H1 (cell line): ENCODE measurements at regions not wholly inside any gene's neighbourhood (a gene's known extent, or its start where the extent isn't known, plus 50 kb on each side); places are given as distances from the start of the nearest gene placed in this dataset.
"Not testable (repeated sequence)": the region's sequence is repeated elsewhere in the genome, so short reads cannot be mapped to it uniquely, and the experiment has no call there.

Experiments used
- CTCF ChIA-PET: fragments of 300-600 bp; sonication (Branson Sonifier 250); formaldehyde crosslinking; loops from one replicate; lab custom pipeline; 2021; ENCODE audit not compliant: partially characterized antibody; lab: Charles Lee
- POLR2A ChIA-PET: fragments of 300-600 bp; sonication (Branson Sonifier 250); formaldehyde crosslinking; loops from one replicate; lab custom pipeline; 2021; ENCODE audit warnings: inconsistent platforms; ENCODE audit not compliant: partially characterized antibody; lab: Charles Lee
- DNase-seq, 2 experiments: peaks; one replicate each; pipeline versions ENCODE4 v3.0.0 to v3.0.0-alpha.2; 2010 to 2022; ENCODE audit warnings: low spot score in 2 of 2, low read depth in 1 of 2, mixed read lengths in 1 of 2
- FAIRE-seq: peaks from 2 replicates; lab custom pipeline; 2011; peaks lifted over from hg19 to GRCh38; lab: Jason Lieb, UNC
- H2AFZ ChIP-seq: 2 replicates; pipeline ENCODE4 v1.8.1; 2012; ENCODE audit warnings: low read length, inconsistent platforms
- H2AK5ac ChIP-seq: 2 replicates; pipeline ENCODE4 v1.6.1; 2013; ENCODE audit warnings: low read depth, low read length
- H2BK120ac ChIP-seq: replicated peaks from 2 replicates; pipeline ENCODE3; 2013; ENCODE audit warnings: low read depth, low read length, inconsistent platforms
- H2BK12ac ChIP-seq: 2 replicates; pipeline ENCODE4 v1.6.1; 2013; ENCODE audit warnings: low read depth, low read length
- H2BK15ac ChIP-seq: 2 replicates; pipeline ENCODE4 v1.6.1; 2013; ENCODE audit warnings: low read length
- H2BK20ac ChIP-seq: 2 replicates; pipeline ENCODE4 v1.6.1; 2013; ENCODE audit warnings: low read length
- H2BK5ac ChIP-seq: 2 replicates; pipeline ENCODE4 v1.6.1; 2013; ENCODE audit warnings: low read depth, low read length
- H3K14ac ChIP-seq: 2 replicates; pipeline ENCODE4 v1.6.1; 2013; ENCODE audit warnings: inconsistent platforms; ENCODE audit not compliant: insufficient read length
- H3K18ac ChIP-seq: 2 replicates; pipeline ENCODE4 v1.6.1; 2013; ENCODE audit warnings: low read length; ENCODE audit errors: extremely low read depth
- H3K23ac ChIP-seq: 2 replicates; pipeline ENCODE4 v1.6.1; 2013; ENCODE audit warnings: inconsistent platforms; ENCODE audit not compliant: insufficient read length
- H3K23me2 ChIP-seq: 2 replicates; pipeline ENCODE4 v1.6.1; 2013; ENCODE audit warnings: low read depth, low read length
- H3K27ac ChIP-seq: 2 replicates; pipeline ENCODE4 v1.6.1; 2011; ENCODE audit warnings: low read depth, low read length, inconsistent platforms
- H3K27me3 ChIP-seq, 4 experiments: replicated peaks in 1 of 4; 1 replicate in 1 of 4; 2 replicates in 3 of 4; pipeline versions ENCODE4 v1.6.1 to v1.8.1; 2011 to 2013; ENCODE audit warnings: low read length in 3 of 4, mild to moderate bottlenecking in 3 of 4, inconsistent platforms in 2 of 4, mixed read lengths in 2 of 4, moderate library complexity in 1 of 4; ENCODE audit not compliant: control insufficient read depth in 3 of 4, insufficient read depth in 3 of 4; ENCODE audit errors: extremely low read depth in 1 of 4
- H3K36me3 ChIP-seq, 4 experiments: 2 replicates each; pipeline versions ENCODE4 v1.6.1 to v1.8.1; 2011 to 2013; ENCODE audit warnings: mild to moderate bottlenecking in 4 of 4, low read length in 3 of 4, moderate library complexity in 2 of 4, control low read depth in 1 of 4, inconsistent platforms in 1 of 4; ENCODE audit not compliant: insufficient read depth in 4 of 4, control insufficient read depth in 2 of 4
- H3K4ac ChIP-seq: replicated peaks from 2 replicates; pipeline ENCODE3; 2013; ENCODE audit warnings: low read length, low read depth, mixed read lengths, inconsistent platforms; ENCODE audit not compliant: insufficient read length
- H3K4me1 ChIP-seq, 4 experiments: replicated peaks in 1 of 4; 1 replicate in 1 of 4; 2 replicates in 3 of 4; pipeline versions ENCODE4 v1.6.1 to v1.8.1; 2011 to 2013; ENCODE audit warnings: low read length in 3 of 4, inconsistent platforms in 2 of 4, mixed read lengths in 1 of 4; ENCODE audit not compliant: insufficient read depth in 4 of 4, control insufficient read depth in 3 of 4
- H3K4me2 ChIP-seq, 2 experiments: 2 replicates each; pipeline versions ENCODE4 v1.6.1 to v1.8.1; 2011 to 2013; ENCODE audit warnings: low read depth in 2 of 2, low read length in 2 of 2, control low read depth in 1 of 2, inconsistent platforms in 1 of 2, mild to moderate bottlenecking in 1 of 2; ENCODE audit not compliant: insufficient read depth in 1 of 2
- H3K4me3 ChIP-seq, 4 experiments: fragments of 200-600, 300-600 bp in 1 of 4; sonication (generic), shearing (Covaris generic), sonication (Bioruptor Twin) in 1 of 4; 2 replicates each; pipeline versions ENCODE4 v1.5.1 to v1.8.1; 2011 to 2016; ENCODE audit warnings: low read length in 4 of 4, low read depth in 3 of 4, control low read depth in 2 of 4, inconsistent platforms in 2 of 4, mild to moderate bottlenecking in 2 of 4, mixed read lengths in 1 of 4, moderate library complexity in 1 of 4; ENCODE audit not compliant: insufficient read depth in 2 of 4; ENCODE audit errors: extremely low read depth in 1 of 4
- H3K56ac ChIP-seq: replicated peaks from 2 replicates; pipeline ENCODE3; 2013; ENCODE audit warnings: low read depth, mild to moderate bottlenecking, mixed read lengths, low read length, inconsistent platforms; ENCODE audit not compliant: insufficient read length
- H3K79me1 ChIP-seq: 2 replicates; pipeline ENCODE4 v1.6.1; 2013; ENCODE audit warnings: low read depth, low read length, control low read depth
- H3K79me2 ChIP-seq, 2 experiments: 2 replicates each; pipeline versions ENCODE4 v1.6.1 to v1.8.1; 2012 to 2013; ENCODE audit warnings: low read length in 2 of 2, mild to moderate bottlenecking in 2 of 2, inconsistent platforms in 1 of 2; ENCODE audit not compliant: insufficient read depth in 2 of 2, control insufficient read depth in 1 of 2
- H3K9ac ChIP-seq, 4 experiments: replicated peaks in 1 of 4; 1 replicate in 1 of 4; 2 replicates in 3 of 4; pipeline versions ENCODE4 v1.6.1 to v1.8.1; 2011 to 2013; ENCODE audit warnings: low read depth in 3 of 4, low read length in 3 of 4, control low read depth in 2 of 4, mild to moderate bottlenecking in 2 of 4, moderate library complexity in 2 of 4, inconsistent platforms in 1 of 4; ENCODE audit errors: extremely low read depth in 1 of 4
- H3K9me3 ChIP-seq, 2 experiments: 2 replicates each; pipeline versions ENCODE4 v1.6.1 to v1.8.1; 2012 to 2013; ENCODE audit warnings: mild to moderate bottlenecking in 2 of 2, moderate library complexity in 2 of 2, control low read depth in 1 of 2, inconsistent platforms in 1 of 2, low read depth in 1 of 2, low read length in 1 of 2, mixed read lengths in 1 of 2; ENCODE audit not compliant: insufficient read depth in 2 of 2
- H4K20me1 ChIP-seq, 2 experiments: replicated peaks in 1 of 2; 2 replicates each; pipeline versions ENCODE3 to v1.8.1; 2011 to 2013; ENCODE audit warnings: inconsistent platforms in 2 of 2, low read length in 2 of 2, mild to moderate bottlenecking in 1 of 2; ENCODE audit not compliant: insufficient read depth in 2 of 2, control insufficient read depth in 1 of 2
- H4K5ac ChIP-seq: 2 replicates; pipeline ENCODE4 v1.6.1; 2013; ENCODE audit warnings: low read length, low read depth, mixed read lengths, inconsistent platforms; ENCODE audit not compliant: insufficient read length
- H4K8ac ChIP-seq: 2 replicates; pipeline ENCODE4 v1.8.0; 2013; ENCODE audit warnings: mild to moderate bottlenecking, moderate library complexity, low read length, inconsistent platforms; ENCODE audit not compliant: insufficient read depth; ENCODE audit errors: extremely low read depth
- H4K91ac ChIP-seq: replicated peaks from 2 replicates; pipeline ENCODE3; 2013; ENCODE audit warnings: low read length, mixed read lengths, inconsistent platforms; ENCODE audit not compliant: insufficient read length
- WGBS, 2 experiments: shearing (Covaris generic) in 1 of 2; methylation state at CpG; one replicate each; pipeline versions ENCODE4 v1.1.6 to v1.1.7; 2013 to 2015; ENCODE audit warnings: low lambda C conversion rate in 2 of 2, mixed read lengths in 2 of 2, inconsistent platforms in 1 of 2, low coverage in 1 of 2, missing lambda C conversion rate in 1 of 2; ENCODE audit not compliant: insufficient replicate concordance in 2 of 2, insufficient coverage in 1 of 2, insufficient read length in 1 of 2; ENCODE audit errors: extremely low coverage in 1 of 2, missing lambda C conversion rate in 1 of 2; 5-methylcytosine and 5-hydroxymethylcytosine counted together

- 90% methylated on average over 3 of the region's 4 CpGs; no CpG with 5 or more reads in 1 of the 2 experiments for WGBS, 2 experiments
- H3K23ac ChIP-seq, H3K9me3 ChIP-seq, H4K5ac ChIP-seq, H2BK15ac ChIP-seq, H3K27me3 ChIP-seq, H3K4me1 ChIP-seq, H3K18ac ChIP-seq, H3K27ac ChIP-seq, H2AK5ac ChIP-seq, H3K56ac ChIP-seq, H3K4me2 ChIP-seq, H2BK20ac ChIP-seq, H2BK120ac ChIP-seq, H4K8ac ChIP-seq, H3K4ac ChIP-seq, FAIRE-seq, H4K20me1 ChIP-seq, DNase-seq, H2AFZ ChIP-seq, H3K14ac ChIP-seq, H3K79me2 ChIP-seq, H3K79me1 ChIP-seq, H2BK12ac ChIP-seq, H2BK5ac ChIP-seq, H3K36me3 ChIP-seq, H3K4me3 ChIP-seq, CTCF ChIA-PET, H4K91ac ChIP-seq, H3K9ac ChIP-seq, H3K23me2 ChIP-seq: not testable (repeated sequence)
- POLR2A ChIA-PET: interaction anchor here (0.8 kb wide), 1 partner anchor 20 kb away, joined by 3 read pairs; no protein-coding TSS in a partner anchor
Measured at GRCh38 chr19:28685077-28685476, 527.9 kb downstream of the UQCRFS1 start.
